ENCODE measurements at regions not wholly inside any gene's neighbourhood (a gene's known extent, or its start where the extent isn't known, plus 50 kb on each side); places are given as distances from the start of the nearest gene placed in this dataset.

DNA sequence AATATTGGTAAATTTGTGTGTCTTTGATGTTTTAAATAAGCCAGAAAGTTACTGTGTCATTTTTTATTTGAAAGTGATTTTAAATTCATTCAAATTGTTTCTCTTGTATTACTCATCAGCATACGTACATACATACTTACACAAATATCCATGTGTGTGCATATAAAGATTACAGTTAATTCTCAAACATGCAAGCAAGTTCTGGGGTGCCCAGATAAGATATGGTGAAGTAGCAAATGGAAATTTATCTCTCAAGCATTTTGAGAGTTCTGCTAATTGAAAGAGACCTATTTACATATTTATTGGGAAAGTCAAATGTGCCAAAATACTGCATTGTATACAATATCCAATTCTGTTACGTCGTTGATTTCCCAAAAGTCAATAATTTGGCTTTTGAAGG, 1024.0 kb upstream of the CNTN5 start:
- H3K36me3 ChIP-seq (ENCODE audit: insufficient read depth), result no peaks in the 10 kb centered on the region
- no peak overlapping the region for H3K27ac ChIP-seq (ENCODE audit: low read depth)
- H3K27me3 Mint-ChIP-seq (ENCODE audit: insufficient read depth, low read depth, poor library complexity), result peaks cover 5% of the 10 kb centered on the region
- no peak overlapping the region for H3K27ac Mint-ChIP-seq
- H3K27me3 ChIP-seq (ENCODE audit: insufficient read depth), result no peaks in the 10 kb centered on the region
- H3F3A ChIP-seq (replicated peaks; ENCODE audit: low read depth), result no peaks in the 10 kb centered on the region
- no peak overlapping the region for H2AFZ ChIP-seq
- H3K4me3 ChIP-seq, result no peak overlapping the region
- ATAC-seq, result no peak
- peaks cover 12% of the 10 kb centered on the region; the same call in 2 of the 3 replicates for H3K4me1 Mint-ChIP-seq
- no peaks in the 10 kb centered on the region for H4K20me1 ChIP-seq (replicated peaks; ENCODE audit: insufficient read depth)
- no peak for DNase-seq (ENCODE audit: low spot score)
- H3K36me3 Mint-ChIP-seq (ENCODE audit: low read depth), result no peaks in the 10 kb centered on the region; the same call in 2 of the 3 replicates
- peaks cover 20% of the 10 kb centered on the region for H3K4me1 ChIP-seq (ENCODE audit: insufficient read depth)
- H3K9me3 Mint-ChIP-seq, result no peaks in the 10 kb centered on the region
- no peak overlapping the region for H3K4me3 Mint-ChIP-seq
- H3K79me2 ChIP-seq (replicated peaks; ENCODE audit: insufficient read depth), result no peaks in the 10 kb centered on the region
- no peaks in the 10 kb centered on the region for H3K9me2 ChIP-seq (ENCODE audit: insufficient read depth)
- TF ChIP-seq, protein P1, sequence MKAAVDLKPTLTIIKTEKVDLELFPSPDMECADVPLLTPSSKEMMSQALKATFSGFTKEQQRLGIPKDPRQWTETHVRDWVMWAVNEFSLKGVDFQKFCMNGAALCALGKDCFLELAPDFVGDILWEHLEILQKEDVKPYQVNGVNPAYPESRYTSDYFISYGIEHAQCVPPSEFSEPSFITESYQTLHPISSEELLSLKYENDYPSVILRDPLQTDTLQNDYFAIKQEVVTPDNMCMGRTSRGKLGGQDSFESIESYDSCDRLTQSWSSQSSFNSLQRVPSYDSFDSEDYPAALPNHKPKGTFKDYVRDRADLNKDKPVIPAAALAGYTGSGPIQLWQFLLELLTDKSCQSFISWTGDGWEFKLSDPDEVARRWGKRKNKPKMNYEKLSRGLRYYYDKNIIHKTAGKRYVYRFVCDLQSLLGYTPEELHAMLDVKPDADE (IDR thresholded peaks at IDR 0.05), result no peak
- TF ChIP-seq ZNF114 (CRISPR knock-in tag; IDR thresholded peaks at IDR 0.05), result no peak
- TF ChIP-seq, protein P2, sequence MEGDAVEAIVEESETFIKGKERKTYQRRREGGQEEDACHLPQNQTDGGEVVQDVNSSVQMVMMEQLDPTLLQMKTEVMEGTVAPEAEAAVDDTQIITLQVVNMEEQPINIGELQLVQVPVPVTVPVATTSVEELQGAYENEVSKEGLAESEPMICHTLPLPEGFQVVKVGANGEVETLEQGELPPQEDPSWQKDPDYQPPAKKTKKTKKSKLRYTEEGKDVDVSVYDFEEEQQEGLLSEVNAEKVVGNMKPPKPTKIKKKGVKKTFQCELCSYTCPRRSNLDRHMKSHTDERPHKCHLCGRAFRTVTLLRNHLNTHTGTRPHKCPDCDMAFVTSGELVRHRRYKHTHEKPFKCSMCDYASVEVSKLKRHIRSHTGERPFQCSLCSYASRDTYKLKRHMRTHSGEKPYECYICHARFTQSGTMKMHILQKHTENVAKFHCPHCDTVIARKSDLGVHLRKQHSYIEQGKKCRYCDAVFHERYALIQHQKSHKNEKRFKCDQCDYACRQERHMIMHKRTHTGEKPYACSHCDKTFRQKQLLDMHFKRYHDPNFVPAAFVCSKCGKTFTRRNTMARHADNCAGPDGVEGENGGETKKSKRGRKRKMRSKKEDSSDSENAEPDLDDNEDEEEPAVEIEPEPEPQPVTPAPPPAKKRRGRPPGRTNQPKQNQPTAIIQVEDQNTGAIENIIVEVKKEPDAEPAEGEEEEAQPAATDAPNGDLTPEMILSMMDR (conservative IDR thresholded peaks at IDR 0.05; ENCODE audit: low read depth in 2 of 2), result no peak
- no peak for TF ChIP-seq EZH2phosphoT487 (IDR thresholded peaks at IDR 0.05; ENCODE audit: unreplicated experiment)
- TF ChIP-seq ZNF331 (CRISPR knock-in tag; IDR thresholded peaks at IDR 0.05; ENCODE audit: low read depth), result no peak
- TF ChIP-seq, protein P3, sequence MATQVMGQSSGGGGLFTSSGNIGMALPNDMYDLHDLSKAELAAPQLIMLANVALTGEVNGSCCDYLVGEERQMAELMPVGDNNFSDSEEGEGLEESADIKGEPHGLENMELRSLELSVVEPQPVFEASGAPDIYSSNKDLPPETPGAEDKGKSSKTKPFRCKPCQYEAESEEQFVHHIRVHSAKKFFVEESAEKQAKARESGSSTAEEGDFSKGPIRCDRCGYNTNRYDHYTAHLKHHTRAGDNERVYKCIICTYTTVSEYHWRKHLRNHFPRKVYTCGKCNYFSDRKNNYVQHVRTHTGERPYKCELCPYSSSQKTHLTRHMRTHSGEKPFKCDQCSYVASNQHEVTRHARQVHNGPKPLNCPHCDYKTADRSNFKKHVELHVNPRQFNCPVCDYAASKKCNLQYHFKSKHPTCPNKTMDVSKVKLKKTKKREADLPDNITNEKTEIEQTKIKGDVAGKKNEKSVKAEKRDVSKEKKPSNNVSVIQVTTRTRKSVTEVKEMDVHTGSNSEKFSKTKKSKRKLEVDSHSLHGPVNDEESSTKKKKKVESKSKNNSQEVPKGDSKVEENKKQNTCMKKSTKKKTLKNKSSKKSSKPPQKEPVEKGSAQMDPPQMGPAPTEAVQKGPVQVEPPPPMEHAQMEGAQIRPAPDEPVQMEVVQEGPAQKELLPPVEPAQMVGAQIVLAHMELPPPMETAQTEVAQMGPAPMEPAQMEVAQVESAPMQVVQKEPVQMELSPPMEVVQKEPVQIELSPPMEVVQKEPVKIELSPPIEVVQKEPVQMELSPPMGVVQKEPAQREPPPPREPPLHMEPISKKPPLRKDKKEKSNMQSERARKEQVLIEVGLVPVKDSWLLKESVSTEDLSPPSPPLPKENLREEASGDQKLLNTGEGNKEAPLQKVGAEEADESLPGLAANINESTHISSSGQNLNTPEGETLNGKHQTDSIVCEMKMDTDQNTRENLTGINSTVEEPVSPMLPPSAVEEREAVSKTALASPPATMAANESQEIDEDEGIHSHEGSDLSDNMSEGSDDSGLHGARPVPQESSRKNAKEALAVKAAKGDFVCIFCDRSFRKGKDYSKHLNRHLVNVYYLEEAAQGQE (IDR thresholded peaks at IDR 0.05; ENCODE audit: unreplicated experiment), result no peak
- TF ChIP-seq, protein P4, sequence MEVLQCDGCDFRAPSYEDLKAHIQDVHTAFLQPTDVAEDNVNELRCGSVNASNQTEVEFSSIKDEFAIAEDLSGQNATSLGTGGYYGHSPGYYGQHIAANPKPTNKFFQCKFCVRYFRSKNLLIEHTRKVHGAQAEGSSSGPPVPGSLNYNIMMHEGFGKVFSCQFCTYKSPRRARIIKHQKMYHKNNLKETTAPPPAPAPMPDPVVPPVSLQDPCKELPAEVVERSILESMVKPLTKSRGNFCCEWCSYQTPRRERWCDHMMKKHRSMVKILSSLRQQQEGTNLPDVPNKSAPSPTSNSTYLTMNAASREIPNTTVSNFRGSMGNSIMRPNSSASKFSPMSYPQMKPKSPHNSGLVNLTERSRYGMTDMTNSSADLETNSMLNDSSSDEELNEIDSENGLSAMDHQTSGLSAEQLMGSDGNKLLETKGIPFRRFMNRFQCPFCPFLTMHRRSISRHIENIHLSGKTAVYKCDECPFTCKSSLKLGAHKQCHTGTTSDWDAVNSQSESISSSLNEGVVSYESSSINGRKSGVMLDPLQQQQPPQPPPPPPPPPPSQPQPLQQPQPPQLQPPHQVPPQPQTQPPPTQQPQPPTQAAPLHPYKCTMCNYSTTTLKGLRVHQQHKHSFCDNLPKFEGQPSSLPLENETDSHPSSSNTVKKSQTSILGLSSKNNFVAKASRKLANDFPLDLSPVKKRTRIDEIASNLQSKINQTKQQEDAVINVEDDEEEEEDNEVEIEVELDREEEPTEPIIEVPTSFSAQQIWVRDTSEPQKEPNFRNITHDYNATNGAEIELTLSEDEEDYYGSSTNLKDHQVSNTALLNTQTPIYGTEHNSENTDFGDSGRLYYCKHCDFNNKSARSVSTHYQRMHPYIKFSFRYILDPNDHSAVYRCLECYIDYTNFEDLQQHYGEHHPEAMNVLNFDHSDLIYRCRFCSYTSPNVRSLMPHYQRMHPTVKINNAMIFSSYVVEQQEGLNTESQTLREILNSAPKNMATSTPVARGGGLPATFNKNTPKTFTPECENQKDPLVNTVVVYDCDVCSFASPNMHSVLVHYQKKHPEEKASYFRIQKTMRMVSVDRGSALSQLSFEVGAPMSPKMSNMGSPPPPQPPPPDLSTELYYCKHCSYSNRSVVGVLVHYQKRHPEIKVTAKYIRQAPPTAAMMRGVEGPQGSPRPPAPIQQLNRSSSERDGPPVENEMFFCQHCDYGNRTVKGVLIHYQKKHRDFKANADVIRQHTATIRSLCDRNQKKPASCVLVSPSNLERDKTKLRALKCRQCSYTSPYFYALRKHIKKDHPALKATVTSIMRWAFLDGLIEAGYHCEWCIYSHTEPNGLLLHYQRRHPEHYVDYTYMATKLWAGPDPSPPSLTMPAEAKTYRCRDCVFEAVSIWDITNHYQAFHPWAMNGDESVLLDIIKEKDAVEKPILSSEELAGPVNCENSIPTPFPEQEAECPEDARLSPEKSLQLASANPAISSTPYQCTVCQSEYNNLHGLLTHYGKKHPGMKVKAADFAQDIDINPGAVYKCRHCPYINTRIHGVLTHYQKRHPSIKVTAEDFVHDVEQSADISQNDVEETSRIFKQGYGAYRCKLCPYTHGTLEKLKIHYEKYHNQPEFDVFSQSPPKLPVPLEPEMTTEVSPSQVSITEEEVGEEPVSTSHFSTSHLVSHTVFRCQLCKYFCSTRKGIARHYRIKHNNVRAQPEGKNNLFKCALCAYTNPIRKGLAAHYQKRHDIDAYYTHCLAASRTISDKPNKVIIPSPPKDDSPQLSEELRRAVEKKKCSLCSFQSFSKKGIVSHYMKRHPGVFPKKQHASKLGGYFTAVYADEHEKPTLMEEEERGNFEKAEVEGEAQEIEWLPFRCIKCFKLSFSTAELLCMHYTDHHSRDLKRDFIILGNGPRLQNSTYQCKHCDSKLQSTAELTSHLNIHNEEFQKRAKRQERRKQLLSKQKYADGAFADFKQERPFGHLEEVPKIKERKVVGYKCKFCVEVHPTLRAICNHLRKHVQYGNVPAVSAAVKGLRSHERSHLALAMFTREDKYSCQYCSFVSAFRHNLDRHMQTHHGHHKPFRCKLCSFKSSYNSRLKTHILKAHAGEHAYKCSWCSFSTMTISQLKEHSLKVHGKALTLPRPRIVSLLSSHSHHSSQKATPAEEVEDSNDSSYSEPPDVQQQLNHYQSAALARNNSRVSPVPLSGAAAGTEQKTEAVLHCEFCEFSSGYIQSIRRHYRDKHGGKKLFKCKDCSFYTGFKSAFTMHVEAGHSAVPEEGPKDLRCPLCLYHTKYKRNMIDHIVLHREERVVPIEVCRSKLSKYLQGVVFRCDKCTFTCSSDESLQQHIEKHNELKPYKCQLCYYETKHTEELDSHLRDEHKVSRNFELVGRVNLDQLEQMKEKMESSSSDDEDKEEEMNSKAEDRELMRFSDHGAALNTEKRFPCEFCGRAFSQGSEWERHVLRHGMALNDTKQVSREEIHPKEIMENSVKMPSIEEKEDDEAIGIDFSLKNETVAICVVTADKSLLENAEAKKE (CRISPR knock-in tag; IDR thresholded peaks at IDR 0.05), result no peak
- no peak overlapping the region for H3K4me2 ChIP-seq

Measured in GM23338 (cell line).